ENCODE measurements at regions not wholly inside any gene's neighbourhood (a gene's known extent, or its start where the extent isn't known, plus 50 kb on each side); places are given as distances from the start of the nearest gene placed in this dataset.

- H3K4me3 ChIP-seq (ENCODE audit: low read depth, low read length) = no peak overlapping the region
- in situ Hi-C loops (cut with HindIII; ENCODE audit: low sequenced_read_pairs) = no loop called here
- DNase-seq (ENCODE audit: low read depth, low spot score) = no peak
- TF ChIP-seq CTCF (IDR thresholded peaks at IDR 0.05; ENCODE audit: low read depth, low read length) = no peak
Observed at GRCh38 chr20:11197851-11198250, 524.1 kb upstream of the JAG1 start.

GRCh38 chr20:11200423-11200822 is 526.6 kb upstream of the JAG1 start:
- no peak overlapping the region for H3K4me3 ChIP-seq (ENCODE audit: low read depth, low read length)
- DNase-seq (ENCODE audit: low read depth, low spot score) = no peak
- no peak for TF ChIP-seq CTCF (IDR thresholded peaks at IDR 0.05; ENCODE audit: low read depth, low read length)
- in situ Hi-C loops (cut with HindIII; ENCODE audit: low sequenced_read_pairs) = no loop called here

- DNase-seq (ENCODE audit: low read depth, low spot score) = peak; percentile 70
- peak; percentile 87 for TF ChIP-seq CTCF (IDR thresholded peaks at IDR 0.05; ENCODE audit: low read depth, low read length)
- no peak overlapping the region for H3K4me3 ChIP-seq (ENCODE audit: low read depth, low read length)
- in situ Hi-C loops (cut with HindIII; ENCODE audit: low sequenced_read_pairs) = no loop called here
Observed at GRCh38 chr20:11204926-11205768, 531.3 kb upstream of the JAG1 start.

GRCh38 chr20:11205769-11206362 is 532.1 kb upstream of the JAG1 start:
- no peak for DNase-seq (ENCODE audit: low read depth, low spot score)
- H3K4me3 ChIP-seq (ENCODE audit: low read depth, low read length) = no peak overlapping the region
- in situ Hi-C loops (cut with HindIII; ENCODE audit: low sequenced_read_pairs) = no loop called here
- no peak for TF ChIP-seq CTCF (IDR thresholded peaks at IDR 0.05; ENCODE audit: low read depth, low read length)

GRCh38 chr20:11207749-11208502 is 534.1 kb upstream of the JAG1 start:
- in situ Hi-C loops (cut with HindIII; ENCODE audit: low sequenced_read_pairs) = no loop called here
- H3K4me3 ChIP-seq (ENCODE audit: low read depth, low read length) = no peak overlapping the region
- peak; percentile 73 for DNase-seq (ENCODE audit: low read depth, low spot score)
- TF ChIP-seq CTCF (IDR thresholded peaks at IDR 0.05; ENCODE audit: low read depth, low read length) = no peak

GRCh38 chr20:11210611-11211010 is 536.8 kb upstream of the JAG1 start:
- no peak for DNase-seq (ENCODE audit: low read depth, low spot score)
- in situ Hi-C loops (cut with HindIII; ENCODE audit: low sequenced_read_pairs) = no loop called here
- H3K4me3 ChIP-seq (ENCODE audit: low read depth, low read length) = no peak overlapping the region
- TF ChIP-seq CTCF (IDR thresholded peaks at IDR 0.05; ENCODE audit: low read depth, low read length) = no peak

Data from astrocyte of the spinal cord (primary cell).